ENCODE measurements at regions not wholly inside any gene's neighbourhood (a gene's known extent, or its start where the extent isn't known, plus 50 kb on each side); places are given as distances from the start of the nearest gene placed in this dataset.

- TF ChIP-seq CTCF (IDR thresholded peaks at IDR 0.05) = no peak
- TF ChIP-seq POLR2A (IDR thresholded peaks at IDR 0.05) = no peak
- no peak for TF ChIP-seq POLR2AphosphoS5 (IDR thresholded peaks at IDR 0.05; ENCODE audit: insufficient read depth in 1 of 2, low read depth in 1 of 2)
Measured at GRCh38 chr6:51112731-51113130, 294.1 kb downstream of the TFAP2B start.

Measured in vagina (tissue), 2 donors.